ENCODE measurements at regions not wholly inside any gene's neighbourhood (a gene's known extent, or its start where the extent isn't known, plus 50 kb on each side); places are given as distances from the start of the nearest gene placed in this dataset.

DNA sequence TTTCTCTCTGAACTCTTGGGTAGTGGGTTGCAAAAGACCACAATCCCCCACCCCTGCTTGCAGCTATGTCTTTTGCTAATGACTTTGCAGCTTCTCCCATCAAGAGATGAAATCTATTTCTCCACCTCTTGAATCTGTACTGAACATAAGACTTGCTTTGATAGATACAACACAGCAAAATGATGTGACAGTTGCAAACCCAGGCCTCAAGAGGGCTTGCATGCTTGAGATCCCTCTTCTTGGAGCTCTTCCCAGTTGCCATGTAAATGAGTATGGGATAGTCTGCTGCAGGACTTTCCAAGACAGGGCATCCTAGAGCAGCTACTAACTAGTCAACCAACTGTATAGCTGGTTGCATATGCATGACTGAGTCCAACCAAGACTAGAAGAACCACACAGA is 783.6 kb downstream of the PDCD6IP start:
- no peak for TF ChIP-seq POLR2A (IDR thresholded peaks at IDR 0.05)
- TF ChIP-seq, protein P1, sequence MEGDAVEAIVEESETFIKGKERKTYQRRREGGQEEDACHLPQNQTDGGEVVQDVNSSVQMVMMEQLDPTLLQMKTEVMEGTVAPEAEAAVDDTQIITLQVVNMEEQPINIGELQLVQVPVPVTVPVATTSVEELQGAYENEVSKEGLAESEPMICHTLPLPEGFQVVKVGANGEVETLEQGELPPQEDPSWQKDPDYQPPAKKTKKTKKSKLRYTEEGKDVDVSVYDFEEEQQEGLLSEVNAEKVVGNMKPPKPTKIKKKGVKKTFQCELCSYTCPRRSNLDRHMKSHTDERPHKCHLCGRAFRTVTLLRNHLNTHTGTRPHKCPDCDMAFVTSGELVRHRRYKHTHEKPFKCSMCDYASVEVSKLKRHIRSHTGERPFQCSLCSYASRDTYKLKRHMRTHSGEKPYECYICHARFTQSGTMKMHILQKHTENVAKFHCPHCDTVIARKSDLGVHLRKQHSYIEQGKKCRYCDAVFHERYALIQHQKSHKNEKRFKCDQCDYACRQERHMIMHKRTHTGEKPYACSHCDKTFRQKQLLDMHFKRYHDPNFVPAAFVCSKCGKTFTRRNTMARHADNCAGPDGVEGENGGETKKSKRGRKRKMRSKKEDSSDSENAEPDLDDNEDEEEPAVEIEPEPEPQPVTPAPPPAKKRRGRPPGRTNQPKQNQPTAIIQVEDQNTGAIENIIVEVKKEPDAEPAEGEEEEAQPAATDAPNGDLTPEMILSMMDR (IDR thresholded peaks at IDR 0.05): no peak

Measured in lower leg skin (tissue), 3 donors.